ENCODE measurements at regions not wholly inside any gene's neighbourhood (a gene's known extent, or its start where the extent isn't known, plus 50 kb on each side); places are given as distances from the start of the nearest gene placed in this dataset.
"Not testable (repeated sequence)": the region's sequence is repeated elsewhere in the genome, so short reads cannot be mapped to it uniquely, and the experiment has no call there.

- 48% methylated on average over 2 of the region's 2 CpGs for WGBS
- H3K27me3 ChIP-seq = no peaks in the 10 kb centered on the region
- H3K4me1 ChIP-seq = no peaks in the 10 kb centered on the region
- no peaks in the 10 kb centered on the region for H3K9me3 ChIP-seq
- no peak overlapping the region for H3K4me3 ChIP-seq
- no peak for DNase-seq (ENCODE audit: low spot score in 2 of 2)
- H3K27ac ChIP-seq = no peak overlapping the region
- H3K36me3 ChIP-seq = no peaks in the 10 kb centered on the region
- no peak for TF ChIP-seq CTCF (IDR thresholded peaks at IDR 0.05)
- TF ChIP-seq EP300 (IDR thresholded peaks at IDR 0.05) = no peak
- TF ChIP-seq POLR2A (IDR thresholded peaks at IDR 0.05) = no peak
- TF ChIP-seq POLR2AphosphoS5 (IDR thresholded peaks at IDR 0.05) = no peak
These were observed 1628.6 kb downstream of the CDH8 start for GRCh38 chr16:60407606-60408005.

GRCh38 chr16:60407034-60407433 lies 1629.2 kb downstream of the CDH8 start:
- Histone ChIP-seq H3K27me3 (no peaks in the 10 kb centered on the region), H3K27ac (no peak overlapping the region), H3K9me3 (no peaks in the 10 kb centered on the region), H3K4me1 (no peaks in the 10 kb centered on the region), H3K36me3 (no peaks in the 10 kb centered on the region), H3K4me3 (no peak overlapping the region)
- no peak for DNase-seq (ENCODE audit: low spot score in 2 of 2)
- no peak for TF ChIP-seq POLR2A (IDR thresholded peaks at IDR 0.05)
- TF ChIP-seq CTCF (IDR thresholded peaks at IDR 0.05) = no peak
- no peak for TF ChIP-seq POLR2AphosphoS5 (IDR thresholded peaks at IDR 0.05)
- TF ChIP-seq EP300 (IDR thresholded peaks at IDR 0.05) = no peak
- WGBS = 64% methylated on average over 4 of the region's 4 CpGs

GRCh38 chr16:60405286-60405685 lies 1631.0 kb downstream of the CDH8 start:
- no peak for TF ChIP-seq EP300 (IDR thresholded peaks at IDR 0.05)
- no peak for TF ChIP-seq CTCF (IDR thresholded peaks at IDR 0.05)
- no peak for TF ChIP-seq POLR2AphosphoS5 (IDR thresholded peaks at IDR 0.05)
- TF ChIP-seq POLR2A (IDR thresholded peaks at IDR 0.05) = no peak
- Histone ChIP-seq H3K27ac (no peak overlapping the region), H3K4me1 (no peaks in the 10 kb centered on the region), H3K27me3 (no peaks in the 10 kb centered on the region), H3K4me3 (no peak overlapping the region), H3K36me3 (no peaks in the 10 kb centered on the region), H3K9me3 (no peaks in the 10 kb centered on the region)
- 66% methylated on average over 2 of the region's 2 CpGs for WGBS
- DNase-seq (ENCODE audit: low spot score in 2 of 2) = no peak

GRCh38 chr16:60404401-60404800 lies 1631.8 kb downstream of the CDH8 start:
- H3K36me3 ChIP-seq = no peaks in the 10 kb centered on the region
- no peaks in the 10 kb centered on the region for H3K4me1 ChIP-seq
- 78% methylated on average over 3 of the region's 3 CpGs for WGBS
- DNase-seq (ENCODE audit: low spot score in 2 of 2) = no peak
- no peak overlapping the region for H3K27ac ChIP-seq
- no peaks in the 10 kb centered on the region for H3K27me3 ChIP-seq
- TF ChIP-seq POLR2AphosphoS5 (IDR thresholded peaks at IDR 0.05) (no peak), POLR2A (IDR thresholded peaks at IDR 0.05) (no peak), CTCF (IDR thresholded peaks at IDR 0.05) (no peak), EP300 (IDR thresholded peaks at IDR 0.05) (no peak)
- H3K9me3 ChIP-seq = no peaks in the 10 kb centered on the region
- no peak overlapping the region for H3K4me3 ChIP-seq

GRCh38 chr16:60402941-60403340 lies 1633.3 kb downstream of the CDH8 start:
- not testable (repeated sequence) for H3K27ac ChIP-seq; DNase-seq (ENCODE audit: low spot score in 2 of 2); H3K9me3 ChIP-seq; H3K4me3 ChIP-seq; H3K36me3 ChIP-seq; H3K4me1 ChIP-seq; H3K27me3 ChIP-seq
- 95% methylated on average over 9 of the region's 9 CpGs for WGBS

GRCh38 chr16:60392380-60392779 lies 1643.9 kb downstream of the CDH8 start:
- WGBS = 92% methylated on average over 4 of the region's 4 CpGs
- Histone ChIP-seq H3K36me3 (no peaks in the 10 kb centered on the region), H3K27me3 (no peaks in the 10 kb centered on the region), H3K4me3 (no peak overlapping the region), H3K27ac (no peak overlapping the region), H3K9me3 (no peaks in the 10 kb centered on the region), H3K4me1 (no peaks in the 10 kb centered on the region)
- DNase-seq (ENCODE audit: low spot score in 2 of 2) = no peak
- TF ChIP-seq CTCF (IDR thresholded peaks at IDR 0.05) (no peak), POLR2AphosphoS5 (IDR thresholded peaks at IDR 0.05) (no peak), POLR2A (IDR thresholded peaks at IDR 0.05) (no peak)
